GM23248 (cell line): ENCODE measurements at regions not wholly inside any gene's neighbourhood (a gene's known extent, or its start where the extent isn't known, plus 50 kb on each side); places are given as distances from the start of the nearest gene placed in this dataset.
"Not testable (repeated sequence)": the region's sequence is repeated elsewhere in the genome, so short reads cannot be mapped to it uniquely, and the experiment has no call there.

ENCODE experiments used
- DNase-seq: peaks from one replicate; pipeline ENCODE4 v3.0.0-alpha.2; 2015
- H2AFZ ChIP-seq: fragments of 200-600 bp; sonication (generic); 2 replicates; pipeline ENCODE4 v1.6.1; 2016; ENCODE audit warnings: antibody characterized with exemption
- H3F3A ChIP-seq: fragments of 200-600 bp; sonication (generic); 2 replicates; pipeline ENCODE4 v1.6.1; 2016; ENCODE audit warnings: mild to moderate bottlenecking, antibody characterized with exemption, mixed run types; ENCODE audit not compliant: insufficient read depth
- H3K27ac ChIP-seq: fragments of 200-600 bp; sonication (generic); 2 replicates; pipeline ENCODE4 v1.5.1; 2016; ENCODE audit warnings: mild to moderate bottlenecking
- H3K27me3 ChIP-seq: fragments of 200-600 bp; sonication (generic); replicated peaks from 2 replicates; pipeline ENCODE4 v1.6.1; 2016; ENCODE audit warnings: mild to moderate bottlenecking; ENCODE audit not compliant: insufficient read depth
- H3K36me3 ChIP-seq: fragments of 200-600 bp; sonication (generic); 2 replicates; pipeline ENCODE4 v1.6.1; 2016; ENCODE audit warnings: low read depth, mild to moderate bottlenecking
- H3K4me1 ChIP-seq: fragments of 200-600 bp; sonication (generic); 2 replicates; pipeline ENCODE4 v1.6.1; 2016; ENCODE audit warnings: mild to moderate bottlenecking; ENCODE audit not compliant: insufficient read depth
- H3K4me2 ChIP-seq: fragments of 200-600 bp; sonication (generic); one replicate; pipeline ENCODE4 v1.6.1; 2016; ENCODE audit warnings: mild to moderate bottlenecking; ENCODE audit not compliant: unreplicated experiment
- H3K4me3 ChIP-seq: fragments of 200-600 bp; sonication (generic); 2 replicates; pipeline ENCODE4 v1.5.1; 2016; ENCODE audit warnings: mild to moderate bottlenecking
- H3K79me2 ChIP-seq: fragments of 200-600 bp; sonication (generic); 2 replicates; pipeline ENCODE4 v1.6.1; 2016; ENCODE audit warnings: mild to moderate bottlenecking; ENCODE audit not compliant: insufficient read depth
- H3K9ac ChIP-seq: fragments of 200-600 bp; sonication (generic); 2 replicates; pipeline ENCODE4 v1.6.1; 2016; ENCODE audit warnings: mild to moderate bottlenecking
- H3K9me2 ChIP-seq: fragments of 200-600 bp; sonication (generic); 2 replicates; pipeline ENCODE4 v1.6.1; 2016; ENCODE audit warnings: mixed run types, mild to moderate bottlenecking, moderate library complexity; ENCODE audit not compliant: insufficient read depth
- H3K9me3 ChIP-seq: fragments of 200-600 bp; sonication (generic); one replicate; pipeline ENCODE4 v1.6.1; 2017; ENCODE audit warnings: low read depth
- H4K20me1 ChIP-seq: fragments of 200-600 bp; sonication (generic); 2 replicates; pipeline ENCODE4 v1.6.0; 2016; ENCODE audit not compliant: insufficient read depth
- EZH2 ChIP-seq: fragments of 200-600 bp; sonication (generic); IDR thresholded peaks from 2 replicates; pipeline ENCODE4 v1.6.1; 2018; ENCODE audit warnings: antibody characterized with exemption, mild to moderate bottlenecking; ENCODE audit not compliant: insufficient read depth, poor library complexity, severe bottlenecking
- EZH2phosphoT487 ChIP-seq: fragments of 200-600 bp; sonication (generic); IDR thresholded peaks from 2 replicates; pipeline ENCODE4 v1.6.1; 2018; ENCODE audit warnings: antibody characterized with exemption, moderate library complexity, mild to moderate bottlenecking, low read depth; ENCODE audit not compliant: insufficient read depth
- WGBS, 2 experiments: methylation state at CpG; one replicate each; pipeline ENCODE4 v1.1.6; 2015 to 2017; ENCODE audit warnings: low lambda C conversion rate in 2 of 2, low coverage in 1 of 2; ENCODE audit errors: missing lambda C conversion rate in 2 of 2; 5-methylcytosine and 5-hydroxymethylcytosine counted together
- in situ Hi-C: fragments of 300-500 bp; cut with MboI; formaldehyde crosslinking; loops from 2 replicates; pipeline ENCODE4 v1.15.0; 2020

- H3K9me2 ChIP-seq, result no peaks in the 10 kb centered on the region
- in situ Hi-C loops, result no loop called here
- DNase-seq, result no peak
- H3K9me3 ChIP-seq, result no peaks in the 10 kb centered on the region
- H4K20me1 ChIP-seq, result no peaks in the 10 kb centered on the region
- no peaks in the 10 kb centered on the region for H3K27me3 ChIP-seq
- no peak for TF ChIP-seq EZH2
- TF ChIP-seq EZH2phosphoT487, result no peak
- H3K4me1 ChIP-seq, result no peaks in the 10 kb centered on the region
- H3K4me2 ChIP-seq, result no peak overlapping the region
- H3F3A ChIP-seq, result no peaks in the 10 kb centered on the region
- H3K27ac ChIP-seq, result no peak overlapping the region
- H3K4me3 ChIP-seq, result no peak overlapping the region
- no peaks in the 10 kb centered on the region for H3K36me3 ChIP-seq
- H2AFZ ChIP-seq, result no peak overlapping the region
- no peak overlapping the region for H3K9ac ChIP-seq
- no peaks in the 10 kb centered on the region for H3K79me2 ChIP-seq
- 49 to 51% methylated on average over 6 of the region's 6 CpGs for WGBS, 2 experiments
Observed at GRCh38 chr6:137389150-137389704, 105.0 kb downstream of the OLIG3 start.

DNA sequence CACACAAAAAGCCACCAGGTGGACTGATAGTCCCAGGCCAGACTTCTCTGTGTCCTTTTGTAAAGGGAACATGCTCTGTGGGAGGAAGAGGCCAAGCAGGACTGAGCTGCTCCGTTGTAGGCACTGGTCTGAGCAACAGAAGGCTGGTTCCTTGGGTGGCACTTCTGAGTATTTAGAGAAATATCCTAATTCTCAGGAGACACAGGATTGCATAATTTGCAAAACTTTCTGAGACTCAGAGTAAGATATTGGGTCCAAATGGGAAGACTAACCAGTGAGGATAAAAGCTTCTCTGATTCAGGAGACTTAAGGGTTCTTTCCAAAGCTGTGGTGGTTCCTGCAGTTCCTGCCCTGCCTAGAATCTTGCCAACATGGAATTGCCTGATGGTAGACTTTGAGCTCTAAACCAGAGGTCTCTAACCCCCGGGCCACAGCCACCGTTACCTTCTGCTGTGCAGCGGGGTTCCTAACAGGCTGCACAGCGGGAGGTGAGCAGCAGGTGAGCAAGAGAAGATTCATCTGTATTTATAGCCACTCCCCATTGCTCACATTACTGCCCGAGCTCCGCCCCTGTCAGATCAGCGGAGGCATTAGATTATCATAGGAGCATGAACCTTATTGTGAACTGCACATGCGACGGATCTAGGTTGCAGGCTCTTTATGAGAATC is 107.0 kb downstream of the OLIG3 start:
- 69 to 75% methylated on average over 10 of the region's 10 CpGs for WGBS, 2 experiments
- no peak overlapping the region for H3K4me2 ChIP-seq

GRCh38 chr6:137383287-137383686 is 110.9 kb downstream of the OLIG3 start:
- in situ Hi-C loops, H3K4me3 ChIP-seq, H3K36me3 ChIP-seq, H3K9ac ChIP-seq, H3K79me2 ChIP-seq, H3K9me2 ChIP-seq, H3K4me1 ChIP-seq, H3K9me3 ChIP-seq, H3F3A ChIP-seq, H2AFZ ChIP-seq, H3K4me2 ChIP-seq, H3K27me3 ChIP-seq, DNase-seq, H3K27ac ChIP-seq, H4K20me1 ChIP-seq: not testable (repeated sequence)
- WGBS, 2 experiments, result 37 to 44% methylated on average over 6 of the region's 6 CpGs

More for the DNA sequence above, 107.0 kb downstream of the OLIG3 start:
- DNase-seq, result no peak
- no peaks in the 10 kb centered on the region for H3K9me2 ChIP-seq
- in situ Hi-C loops, result no loop called here
- no peaks in the 10 kb centered on the region for H3K4me1 ChIP-seq
- H3K27ac ChIP-seq, result no peak overlapping the region
- no peak overlapping the region for H2AFZ ChIP-seq
- no peaks in the 10 kb centered on the region for H3F3A ChIP-seq
- no peak overlapping the region for H3K9ac ChIP-seq
- H3K36me3 ChIP-seq, result no peaks in the 10 kb centered on the region
- TF ChIP-seq EZH2, result no peak
- no peak for TF ChIP-seq EZH2phosphoT487
- no peaks in the 10 kb centered on the region for H3K79me2 ChIP-seq
- H3K27me3 ChIP-seq, result no peaks in the 10 kb centered on the region
- H3K4me3 ChIP-seq, result no peak overlapping the region
- no peaks in the 10 kb centered on the region for H3K9me3 ChIP-seq
- H4K20me1 ChIP-seq, result no peaks in the 10 kb centered on the region

- Histone ChIP-seq H3K27ac (no peak overlapping the region), H3K36me3 (no peaks in the 10 kb centered on the region), H3K79me2 (no peaks in the 10 kb centered on the region), H3K4me3 (no peak overlapping the region), H3F3A (no peaks in the 10 kb centered on the region), H3K4me1 (no peaks in the 10 kb centered on the region), H2AFZ (no peak overlapping the region), H4K20me1 (no peaks in the 10 kb centered on the region), H3K4me2 (no peak overlapping the region), H3K27me3 (no peaks in the 10 kb centered on the region), H3K9me2 (no peaks in the 10 kb centered on the region), H3K9me3 (no peaks in the 10 kb centered on the region), H3K9ac (no peak overlapping the region)
- in situ Hi-C loops, result no loop called here
- WGBS, 2 experiments, result 76 to 89% methylated on average over 2 of the region's 2 CpGs
- TF ChIP-seq EZH2 (no peak), EZH2phosphoT487 (no peak)
- DNase-seq, result no peak
Observed at GRCh38 chr6:137378090-137378369, 116.2 kb downstream of the OLIG3 start.

GRCh38 chr6:137373296-137373695 is 120.9 kb downstream of the OLIG3 start:
- 87 to 94% methylated on average over 1 of the region's 1 CpG for whole genome bisulfite sequencing, 2 experiments
- no peak overlapping the region for H3K27ac ChIP-seq
- H3F3A ChIP-seq, result no peaks in the 10 kb centered on the region
- H3K36me3 ChIP-seq, result no peaks in the 10 kb centered on the region
- in situ Hi-C loops, result no loop called here
- no peak overlapping the region for H3K4me3 ChIP-seq
- no peak for DNase-seq
- H3K79me2 ChIP-seq, result no peaks in the 10 kb centered on the region
- H4K20me1 ChIP-seq, result no peaks in the 10 kb centered on the region
- H3K4me2 ChIP-seq, result no peak overlapping the region
- TF ChIP-seq EZH2phosphoT487, result no peak
- TF ChIP-seq EZH2, result no peak
- no peaks in the 10 kb centered on the region for H3K4me1 ChIP-seq
- no peaks in the 10 kb centered on the region for H3K9me3 ChIP-seq
- no peaks in the 10 kb centered on the region for H3K9me2 ChIP-seq
- no peak overlapping the region for H3K9ac ChIP-seq
- no peaks in the 10 kb centered on the region for H3K27me3 ChIP-seq
- H2AFZ ChIP-seq, result no peak overlapping the region
